H1 (cell line): ENCODE measurements at regions not wholly inside any gene's neighbourhood (a gene's known extent, or its start where the extent isn't known, plus 50 kb on each side); places are given as distances from the start of the nearest gene placed in this dataset.

ENCODE experiments used
- CTCF ChIA-PET: fragments of 300-600 bp; sonication (Branson Sonifier 250); formaldehyde crosslinking; loops from one replicate; lab custom pipeline; 2021; ENCODE audit not compliant: partially characterized antibody; lab: Charles Lee
- POLR2A ChIA-PET: fragments of 300-600 bp; sonication (Branson Sonifier 250); formaldehyde crosslinking; loops from one replicate; lab custom pipeline; 2021; ENCODE audit warnings: inconsistent platforms; ENCODE audit not compliant: partially characterized antibody; lab: Charles Lee
- DNase-seq, 2 experiments: peaks; one replicate each; pipeline versions ENCODE4 v3.0.0 to v3.0.0-alpha.2; 2010 to 2022; ENCODE audit warnings: low spot score in 2 of 2, low read depth in 1 of 2, mixed read lengths in 1 of 2
- FAIRE-seq: peaks from 2 replicates; lab custom pipeline; 2011; peaks lifted over from hg19 to GRCh38; lab: Jason Lieb, UNC
- H2AFZ ChIP-seq: 2 replicates; pipeline ENCODE4 v1.8.1; 2012; ENCODE audit warnings: low read length, inconsistent platforms
- H2AK5ac ChIP-seq: 2 replicates; pipeline ENCODE4 v1.6.1; 2013; ENCODE audit warnings: low read depth, low read length
- H2BK120ac ChIP-seq: replicated peaks from 2 replicates; pipeline ENCODE3; 2013; ENCODE audit warnings: low read depth, low read length, inconsistent platforms
- H2BK12ac ChIP-seq: 2 replicates; pipeline ENCODE4 v1.6.1; 2013; ENCODE audit warnings: low read depth, low read length
- H2BK15ac ChIP-seq: 2 replicates; pipeline ENCODE4 v1.6.1; 2013; ENCODE audit warnings: low read length
- H2BK20ac ChIP-seq: 2 replicates; pipeline ENCODE4 v1.6.1; 2013; ENCODE audit warnings: low read length
- H2BK5ac ChIP-seq: 2 replicates; pipeline ENCODE4 v1.6.1; 2013; ENCODE audit warnings: low read depth, low read length
- H3K14ac ChIP-seq: 2 replicates; pipeline ENCODE4 v1.6.1; 2013; ENCODE audit warnings: inconsistent platforms; ENCODE audit not compliant: insufficient read length
- H3K18ac ChIP-seq: 2 replicates; pipeline ENCODE4 v1.6.1; 2013; ENCODE audit warnings: low read length; ENCODE audit errors: extremely low read depth
- H3K23ac ChIP-seq: 2 replicates; pipeline ENCODE4 v1.6.1; 2013; ENCODE audit warnings: inconsistent platforms; ENCODE audit not compliant: insufficient read length
- H3K23me2 ChIP-seq: 2 replicates; pipeline ENCODE4 v1.6.1; 2013; ENCODE audit warnings: low read depth, low read length
- H3K27ac ChIP-seq: 2 replicates; pipeline ENCODE4 v1.6.1; 2011; ENCODE audit warnings: low read depth, low read length, inconsistent platforms
- H3K27me3 ChIP-seq, 4 experiments: replicated peaks in 1 of 4; 1 replicate in 1 of 4; 2 replicates in 3 of 4; pipeline versions ENCODE4 v1.6.1 to v1.8.1; 2011 to 2013; ENCODE audit warnings: low read length in 3 of 4, mild to moderate bottlenecking in 3 of 4, inconsistent platforms in 2 of 4, mixed read lengths in 2 of 4, moderate library complexity in 1 of 4; ENCODE audit not compliant: control insufficient read depth in 3 of 4, insufficient read depth in 3 of 4; ENCODE audit errors: extremely low read depth in 1 of 4
- H3K36me3 ChIP-seq, 4 experiments: 2 replicates each; pipeline versions ENCODE4 v1.6.1 to v1.8.1; 2011 to 2013; ENCODE audit warnings: mild to moderate bottlenecking in 4 of 4, low read length in 3 of 4, moderate library complexity in 2 of 4, control low read depth in 1 of 4, inconsistent platforms in 1 of 4; ENCODE audit not compliant: insufficient read depth in 4 of 4, control insufficient read depth in 2 of 4
- H3K4ac ChIP-seq: replicated peaks from 2 replicates; pipeline ENCODE3; 2013; ENCODE audit warnings: low read length, low read depth, mixed read lengths, inconsistent platforms; ENCODE audit not compliant: insufficient read length
- H3K4me1 ChIP-seq, 4 experiments: replicated peaks in 1 of 4; 1 replicate in 1 of 4; 2 replicates in 3 of 4; pipeline versions ENCODE4 v1.6.1 to v1.8.1; 2011 to 2013; ENCODE audit warnings: low read length in 3 of 4, inconsistent platforms in 2 of 4, mixed read lengths in 1 of 4; ENCODE audit not compliant: insufficient read depth in 4 of 4, control insufficient read depth in 3 of 4
- H3K4me2 ChIP-seq, 2 experiments: 2 replicates each; pipeline versions ENCODE4 v1.6.1 to v1.8.1; 2011 to 2013; ENCODE audit warnings: low read depth in 2 of 2, low read length in 2 of 2, control low read depth in 1 of 2, inconsistent platforms in 1 of 2, mild to moderate bottlenecking in 1 of 2; ENCODE audit not compliant: insufficient read depth in 1 of 2
- H3K4me3 ChIP-seq, 4 experiments: fragments of 200-600, 300-600 bp in 1 of 4; sonication (generic), shearing (Covaris generic), sonication (Bioruptor Twin) in 1 of 4; 2 replicates each; pipeline versions ENCODE4 v1.5.1 to v1.8.1; 2011 to 2016; ENCODE audit warnings: low read length in 4 of 4, low read depth in 3 of 4, control low read depth in 2 of 4, inconsistent platforms in 2 of 4, mild to moderate bottlenecking in 2 of 4, mixed read lengths in 1 of 4, moderate library complexity in 1 of 4; ENCODE audit not compliant: insufficient read depth in 2 of 4; ENCODE audit errors: extremely low read depth in 1 of 4
- H3K56ac ChIP-seq: replicated peaks from 2 replicates; pipeline ENCODE3; 2013; ENCODE audit warnings: low read depth, mild to moderate bottlenecking, mixed read lengths, low read length, inconsistent platforms; ENCODE audit not compliant: insufficient read length
- H3K79me1 ChIP-seq: 2 replicates; pipeline ENCODE4 v1.6.1; 2013; ENCODE audit warnings: low read depth, low read length, control low read depth
- H3K79me2 ChIP-seq, 2 experiments: 2 replicates each; pipeline versions ENCODE4 v1.6.1 to v1.8.1; 2012 to 2013; ENCODE audit warnings: low read length in 2 of 2, mild to moderate bottlenecking in 2 of 2, inconsistent platforms in 1 of 2; ENCODE audit not compliant: insufficient read depth in 2 of 2, control insufficient read depth in 1 of 2
- H3K9ac ChIP-seq, 4 experiments: replicated peaks in 1 of 4; 1 replicate in 1 of 4; 2 replicates in 3 of 4; pipeline versions ENCODE4 v1.6.1 to v1.8.1; 2011 to 2013; ENCODE audit warnings: low read depth in 3 of 4, low read length in 3 of 4, control low read depth in 2 of 4, mild to moderate bottlenecking in 2 of 4, moderate library complexity in 2 of 4, inconsistent platforms in 1 of 4; ENCODE audit errors: extremely low read depth in 1 of 4
- H3K9me3 ChIP-seq, 2 experiments: 2 replicates each; pipeline versions ENCODE4 v1.6.1 to v1.8.1; 2012 to 2013; ENCODE audit warnings: mild to moderate bottlenecking in 2 of 2, moderate library complexity in 2 of 2, control low read depth in 1 of 2, inconsistent platforms in 1 of 2, low read depth in 1 of 2, low read length in 1 of 2, mixed read lengths in 1 of 2; ENCODE audit not compliant: insufficient read depth in 2 of 2
- H4K20me1 ChIP-seq, 2 experiments: replicated peaks in 1 of 2; 2 replicates each; pipeline versions ENCODE3 to v1.8.1; 2011 to 2013; ENCODE audit warnings: inconsistent platforms in 2 of 2, low read length in 2 of 2, mild to moderate bottlenecking in 1 of 2; ENCODE audit not compliant: insufficient read depth in 2 of 2, control insufficient read depth in 1 of 2
- H4K5ac ChIP-seq: 2 replicates; pipeline ENCODE4 v1.6.1; 2013; ENCODE audit warnings: low read length, low read depth, mixed read lengths, inconsistent platforms; ENCODE audit not compliant: insufficient read length
- H4K8ac ChIP-seq: 2 replicates; pipeline ENCODE4 v1.8.0; 2013; ENCODE audit warnings: mild to moderate bottlenecking, moderate library complexity, low read length, inconsistent platforms; ENCODE audit not compliant: insufficient read depth; ENCODE audit errors: extremely low read depth
- H4K91ac ChIP-seq: replicated peaks from 2 replicates; pipeline ENCODE3; 2013; ENCODE audit warnings: low read length, mixed read lengths, inconsistent platforms; ENCODE audit not compliant: insufficient read length
- BRCA1 ChIP-seq: IDR thresholded peaks from 2 replicates; pipeline ENCODE4 v1.6.1; 2012; ENCODE audit warnings: low read depth, low read length, improper control_type of control experiment
- CBX5 ChIP-seq: fragments of 300-800, 300-1000 bp; sonication (generic); IDR thresholded peaks from 2 replicates; pipeline ENCODE4 v1.7.1; 2016; ENCODE audit warnings: antibody characterized with exemption, low read length, low read depth
- CEBPB ChIP-seq: IDR thresholded peaks from 2 replicates; pipeline ENCODE4 v1.6.1; 2012; ENCODE audit warnings: low read depth, low read length
- POLR2A ChIP-seq, 2 experiments: IDR thresholded peaks; 1 replicate in 1 of 2; 2 replicates in 1 of 2; pipeline ENCODE4 v1.6.1; 2011; ENCODE audit warnings: low read depth in 2 of 2, low read length in 2 of 2, mild to moderate bottlenecking in 2 of 2; ENCODE audit errors: control extremely low read depth in 1 of 2
- SIX5 ChIP-seq: IDR thresholded peaks from 2 replicates; pipeline ENCODE4 v1.6.1; 2011; ENCODE audit warnings: mild to moderate bottlenecking, low read depth, low read length
- SUZ12 ChIP-seq: fragments of 200-600 bp; sonication (generic); IDR thresholded peaks from 2 replicates; pipeline ENCODE4 v1.6.1; 2012; ENCODE audit warnings: mild to moderate bottlenecking, inconsistent platforms, low read length, moderate library complexity, mixed read lengths
- WGBS, 2 experiments: shearing (Covaris generic) in 1 of 2; methylation state at CpG; one replicate each; pipeline versions ENCODE4 v1.1.6 to v1.1.7; 2013 to 2015; ENCODE audit warnings: low lambda C conversion rate in 2 of 2, mixed read lengths in 2 of 2, inconsistent platforms in 1 of 2, low coverage in 1 of 2, missing lambda C conversion rate in 1 of 2; ENCODE audit not compliant: insufficient replicate concordance in 2 of 2, insufficient coverage in 1 of 2, insufficient read length in 1 of 2; ENCODE audit errors: extremely low coverage in 1 of 2, missing lambda C conversion rate in 1 of 2; 5-methylcytosine and 5-hydroxymethylcytosine counted together

GRCh38 chr13:78437781-78438180 lies 165.6 kb downstream of the POU4F1 start:
- Histone ChIP-seq H4K91ac (no peak overlapping the region), H3K23ac (no peak overlapping the region), H3K9me3 (no peaks in the 10 kb centered on the region), H4K8ac (no peak overlapping the region), H2BK120ac (no peak overlapping the region), H3K56ac (no peak overlapping the region), H3K4me1 (no peaks in the 10 kb centered on the region), H3K79me1 (no peaks in the 10 kb centered on the region), H3K18ac (no peak overlapping the region), H3K79me2 (no peaks in the 10 kb centered on the region), H3K14ac (no peak overlapping the region), H2BK12ac (no peak overlapping the region), H3K4me3 (no peak overlapping the region), H2BK5ac (no peak overlapping the region), H3K4me2 (no peak overlapping the region), H3K27ac (no peak overlapping the region), H2BK20ac (no peak overlapping the region), H3K36me3 (no peaks in the 10 kb centered on the region), H3K9ac (no peak overlapping the region), H2BK15ac (no peak overlapping the region), H2AFZ (no peak overlapping the region), H2AK5ac (no peak overlapping the region), H4K5ac (no peak overlapping the region), H3K4ac (no peak overlapping the region), H3K27me3 (no peaks in the 10 kb centered on the region), H4K20me1 (no peaks in the 10 kb centered on the region), H3K23me2 (no peaks in the 10 kb centered on the region)
- FAIRE-seq: no peak
- ChIA-PET POLR2A (no interaction called here), CTCF (no interaction called here)
- WGBS, 2 experiments: 93% methylated on average over 4 of the region's 4 CpGs; no CpG with 5 or more reads in 1 of the 2 experiments
- no peak for DNase-seq
- no peak for TF ChIP-seq BRCA1
- no peak for TF ChIP-seq POLR2A (IDR thresholded peaks at IDR 0.05; ENCODE audit: control extremely low read depth in 1 of 2, low read depth in 2 of 2, low read length in 2 of 2)
- TF ChIP-seq SIX5: no peak
- TF ChIP-seq SUZ12: no peak
- TF ChIP-seq CBX5: no peak
- no peak for TF ChIP-seq CEBPB
